ENCODE measurements at regions not wholly inside any gene's neighbourhood (a gene's known extent, or its start where the extent isn't known, plus 50 kb on each side); places are given as distances from the start of the nearest gene placed in this dataset.

DNA sequence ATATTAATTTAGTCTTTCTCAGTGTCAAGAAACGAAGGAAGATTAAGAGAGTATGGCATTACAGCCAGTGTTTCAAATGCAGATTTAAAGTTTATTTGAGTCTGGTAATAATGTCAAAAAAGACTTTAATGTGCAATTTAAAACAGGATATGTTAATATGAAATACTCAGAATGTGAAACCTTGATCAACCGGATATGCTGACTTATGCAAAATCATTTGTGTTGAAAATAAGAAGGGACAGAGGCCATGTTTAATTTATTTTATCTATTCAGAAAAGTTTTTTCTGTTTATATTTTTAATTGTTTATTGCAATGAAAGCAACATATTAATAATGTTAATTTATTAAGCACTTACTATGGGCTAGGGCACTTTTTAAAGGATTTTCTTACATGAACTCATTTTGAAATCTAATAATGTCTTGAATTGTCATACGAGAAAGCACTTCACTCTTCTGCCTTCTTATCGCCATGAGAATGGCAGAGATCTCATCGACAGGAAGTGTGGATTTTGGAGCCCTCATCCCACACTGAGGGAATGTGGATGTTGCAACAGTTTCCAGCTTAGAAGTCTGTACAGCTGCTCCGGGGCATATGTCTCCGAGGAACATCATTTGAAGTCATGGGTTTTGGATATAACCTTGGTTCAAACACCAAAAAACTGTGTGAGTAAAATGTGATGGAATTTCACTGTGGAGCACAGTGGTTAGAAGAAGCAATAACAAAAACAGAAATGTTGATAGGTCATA is 1410.4 kb downstream of the EPHA7 start:
- TF ChIP-seq, protein P1, sequence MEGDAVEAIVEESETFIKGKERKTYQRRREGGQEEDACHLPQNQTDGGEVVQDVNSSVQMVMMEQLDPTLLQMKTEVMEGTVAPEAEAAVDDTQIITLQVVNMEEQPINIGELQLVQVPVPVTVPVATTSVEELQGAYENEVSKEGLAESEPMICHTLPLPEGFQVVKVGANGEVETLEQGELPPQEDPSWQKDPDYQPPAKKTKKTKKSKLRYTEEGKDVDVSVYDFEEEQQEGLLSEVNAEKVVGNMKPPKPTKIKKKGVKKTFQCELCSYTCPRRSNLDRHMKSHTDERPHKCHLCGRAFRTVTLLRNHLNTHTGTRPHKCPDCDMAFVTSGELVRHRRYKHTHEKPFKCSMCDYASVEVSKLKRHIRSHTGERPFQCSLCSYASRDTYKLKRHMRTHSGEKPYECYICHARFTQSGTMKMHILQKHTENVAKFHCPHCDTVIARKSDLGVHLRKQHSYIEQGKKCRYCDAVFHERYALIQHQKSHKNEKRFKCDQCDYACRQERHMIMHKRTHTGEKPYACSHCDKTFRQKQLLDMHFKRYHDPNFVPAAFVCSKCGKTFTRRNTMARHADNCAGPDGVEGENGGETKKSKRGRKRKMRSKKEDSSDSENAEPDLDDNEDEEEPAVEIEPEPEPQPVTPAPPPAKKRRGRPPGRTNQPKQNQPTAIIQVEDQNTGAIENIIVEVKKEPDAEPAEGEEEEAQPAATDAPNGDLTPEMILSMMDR (conservative IDR thresholded peaks at IDR 0.05; ENCODE audit: low read depth, low read length): no peak
- TF ChIP-seq EZH2 (IDR thresholded peaks at IDR 0.05; ENCODE audit: low read length, unreplicated experiment) (no peak), EZH2phosphoT487 (IDR thresholded peaks at IDR 0.05; ENCODE audit: borderline replicate concordance, low read length) (no peak)

All from PC-3 (cell line).